Fibroblast of skin of abdomen (primary cell): ENCODE measurements at regions not wholly inside any gene's neighbourhood (a gene's known extent, or its start where the extent isn't known, plus 50 kb on each side); places are given as distances from the start of the nearest gene placed in this dataset.
"Not testable (repeated sequence)": the region's sequence is repeated elsewhere in the genome, so short reads cannot be mapped to it uniquely, and the experiment has no call there.

Source experiments
- DNase-seq: peaks from one replicate; pipeline ENCODE4 v3.0.0-alpha.2; 2013

DNA sequence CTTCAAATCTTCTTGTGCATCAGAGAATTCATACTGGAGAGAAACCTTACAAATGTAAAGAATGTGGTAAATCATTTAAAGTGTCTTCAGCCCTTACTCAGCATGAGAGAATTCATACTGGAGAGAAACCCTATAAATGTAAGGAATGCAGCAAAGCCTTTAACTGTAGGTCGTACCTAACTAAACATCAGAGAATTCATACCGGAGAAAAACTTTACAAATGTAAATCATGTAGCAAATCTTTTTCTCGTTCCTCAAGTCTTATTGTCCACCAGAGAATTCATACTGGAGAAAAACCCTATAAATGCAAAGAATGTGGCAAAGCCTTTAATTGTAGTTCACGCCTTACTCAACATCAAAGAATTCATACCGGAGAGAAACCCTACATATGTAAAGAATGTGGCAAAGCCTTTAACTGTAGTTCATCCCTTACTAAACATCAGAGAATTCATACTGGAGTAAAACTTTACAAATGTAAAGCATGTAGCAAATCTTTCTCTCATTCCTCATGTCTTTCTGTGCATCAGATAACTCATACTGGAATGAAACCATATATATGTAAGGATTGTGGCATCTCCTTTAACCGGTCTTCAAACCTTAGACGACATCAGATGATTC is 118.5 kb upstream of the ZNF267 start:
- DNase-seq = no peak

DNA sequence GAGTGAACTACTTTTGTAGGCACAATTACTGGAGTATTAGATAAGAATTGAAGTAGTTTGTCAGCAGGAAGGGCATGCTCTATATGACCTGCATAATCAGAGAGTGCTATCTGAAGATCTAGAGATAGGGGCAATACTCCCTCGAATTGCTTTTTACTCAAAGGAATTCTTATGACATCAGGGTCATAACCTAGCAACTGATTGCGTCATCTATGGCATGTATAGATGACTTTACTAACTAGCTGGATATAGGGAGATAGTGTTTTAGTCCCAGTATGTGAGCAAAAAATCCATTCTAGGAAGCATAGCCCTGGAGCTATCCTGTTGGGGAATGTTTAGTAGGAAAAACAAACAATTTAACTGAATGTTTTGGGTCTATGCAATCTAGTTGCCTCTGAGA is 109.5 kb upstream of the ZNF267 start:
- no peak for DNase-seq

DNA sequence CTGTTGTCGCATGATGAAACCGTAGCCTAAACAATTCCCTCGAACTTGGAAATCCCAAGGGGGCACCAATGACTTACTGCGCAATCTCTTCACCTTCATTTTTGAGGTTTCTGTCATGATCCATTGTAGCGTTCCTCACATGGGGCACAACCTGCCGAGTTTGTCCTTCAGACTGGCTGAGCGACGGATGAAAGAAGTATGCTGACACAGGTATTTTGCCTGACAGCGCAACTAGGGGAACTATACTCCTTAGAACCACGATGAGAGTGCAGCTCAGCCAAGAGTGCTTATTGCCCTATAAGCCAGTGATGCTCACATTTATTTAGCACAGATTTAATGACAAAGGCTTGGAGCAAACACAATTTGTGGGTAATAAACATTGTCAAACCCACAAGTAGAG is 106.3 kb upstream of the ZNF267 start:
- DNase-seq = no peak

DNA sequence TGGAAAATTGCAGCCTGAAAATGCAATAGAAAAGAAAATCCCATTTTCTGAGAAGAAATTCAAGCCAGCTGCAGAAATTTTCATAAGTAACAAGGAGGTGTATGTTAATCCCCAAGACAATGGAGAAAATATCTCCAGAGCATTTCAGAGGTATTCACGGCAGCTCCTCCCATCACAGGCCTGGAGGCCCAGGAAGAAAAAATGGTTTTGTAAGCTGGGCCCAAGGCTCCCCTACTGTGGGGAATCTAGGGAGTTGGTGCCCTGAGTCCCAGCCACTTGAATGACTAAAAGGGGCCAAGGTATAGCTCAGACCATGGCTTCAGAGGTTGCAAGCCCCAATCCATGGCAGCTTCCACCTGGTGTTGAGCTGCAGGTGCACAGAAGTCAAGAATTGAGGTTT is 93.3 kb upstream of the ZNF267 start:
- no peak for DNase-seq

DNA sequence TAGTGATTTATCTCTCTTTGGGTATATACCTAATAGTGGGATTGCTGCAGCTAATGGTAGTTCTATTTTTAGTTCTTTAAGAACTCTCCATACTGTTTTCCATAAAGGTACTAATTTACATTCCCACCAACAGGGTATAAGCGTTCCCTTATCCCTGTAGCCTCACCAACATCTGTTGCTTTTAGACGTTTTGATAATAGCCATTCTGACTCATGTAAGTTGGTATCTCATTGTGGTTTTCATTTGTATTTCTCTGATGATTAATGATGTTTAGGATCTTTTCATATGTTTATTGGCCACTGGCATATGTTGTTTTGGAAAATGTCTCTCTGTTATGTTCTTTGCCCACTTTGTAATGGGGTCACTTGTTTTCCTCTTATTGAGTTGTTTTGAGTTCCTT is 88.5 kb upstream of the ZNF267 start:
- DNase-seq = no peak

DNA sequence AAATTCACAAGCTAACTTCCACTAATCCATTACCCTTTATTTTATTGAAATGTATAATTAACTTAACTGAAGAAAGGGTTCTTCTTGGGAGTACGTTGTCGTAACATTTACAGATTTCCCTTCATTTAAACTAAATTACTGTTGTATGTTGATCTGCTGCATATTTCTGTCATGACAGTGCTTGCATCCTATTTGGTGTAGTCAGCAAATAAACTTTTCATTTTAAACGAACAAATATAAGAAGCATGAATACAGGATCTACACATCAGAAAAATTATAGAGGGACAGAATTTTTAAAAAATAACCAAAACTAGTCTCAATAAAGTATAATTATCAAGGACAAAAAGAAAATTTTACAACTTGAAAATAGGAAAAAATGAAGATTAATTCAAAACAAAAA is 66.5 kb upstream of the ZNF267 start:
- DNase-seq = no peak

DNA sequence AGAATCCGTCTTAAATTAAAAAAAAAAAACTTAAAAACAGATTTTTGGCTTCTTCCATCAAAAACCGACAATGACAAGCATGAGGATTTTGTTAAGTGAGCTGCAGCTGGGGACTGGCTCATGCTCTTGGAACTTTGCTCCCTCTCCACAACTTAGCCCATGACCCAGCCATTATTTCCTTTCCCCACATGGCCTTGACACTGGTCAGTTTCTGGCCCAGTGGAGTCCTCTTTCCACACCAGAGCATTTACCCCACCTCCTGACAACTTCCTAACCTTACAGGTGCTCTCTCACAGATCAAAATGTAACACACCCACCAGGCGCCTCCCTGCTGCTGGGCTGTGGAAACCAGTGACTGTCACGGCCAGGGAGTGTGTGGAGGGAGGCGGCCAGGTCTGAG is 62.7 kb upstream of the ZNF267 start:
- DNase-seq = no peak

DNA sequence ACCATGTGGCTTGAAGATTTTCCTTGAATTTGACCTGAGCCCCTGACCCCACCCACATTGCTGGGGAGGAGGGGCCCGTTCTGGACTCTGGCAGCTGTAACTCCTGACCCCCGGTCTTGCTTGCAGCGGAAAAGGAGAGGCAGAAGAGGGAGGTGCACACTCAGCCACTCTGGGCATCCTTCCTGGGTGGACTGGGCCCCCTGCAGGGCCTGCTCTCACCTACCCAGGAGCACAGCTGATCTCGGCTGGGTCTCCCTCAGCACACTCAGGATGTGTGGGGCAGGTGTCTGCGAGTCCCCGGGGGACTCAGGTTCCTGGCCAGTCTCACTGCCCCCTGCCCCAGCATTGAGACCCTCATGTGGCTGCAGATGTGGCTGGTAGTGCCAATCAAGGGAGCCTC is 57.5 kb upstream of the ZNF267 start:
- DNase-seq = not testable (repeated sequence)

DNA sequence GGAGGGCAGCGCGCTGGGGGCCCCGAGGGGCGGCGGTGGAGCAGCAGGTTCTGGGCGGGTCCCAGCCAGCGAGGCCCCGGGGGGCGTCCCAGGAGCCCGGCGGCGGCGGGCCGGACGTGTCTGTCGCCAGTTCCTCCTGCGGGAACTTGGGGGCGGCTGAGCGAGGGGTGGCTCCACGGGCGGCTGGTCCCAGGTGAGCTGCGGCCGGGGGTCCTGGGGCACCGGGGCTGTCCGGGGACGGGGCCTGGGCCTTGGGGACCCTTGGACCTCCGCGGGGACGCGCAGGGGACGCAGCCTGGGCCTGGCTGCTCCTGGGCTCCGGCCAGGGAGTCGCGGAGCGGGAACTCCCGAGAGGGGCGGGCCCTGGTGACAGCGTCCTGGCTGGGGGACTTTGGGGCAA is 54.2 kb upstream of the ZNF267 start:
- no peak for DNase-seq

DNA sequence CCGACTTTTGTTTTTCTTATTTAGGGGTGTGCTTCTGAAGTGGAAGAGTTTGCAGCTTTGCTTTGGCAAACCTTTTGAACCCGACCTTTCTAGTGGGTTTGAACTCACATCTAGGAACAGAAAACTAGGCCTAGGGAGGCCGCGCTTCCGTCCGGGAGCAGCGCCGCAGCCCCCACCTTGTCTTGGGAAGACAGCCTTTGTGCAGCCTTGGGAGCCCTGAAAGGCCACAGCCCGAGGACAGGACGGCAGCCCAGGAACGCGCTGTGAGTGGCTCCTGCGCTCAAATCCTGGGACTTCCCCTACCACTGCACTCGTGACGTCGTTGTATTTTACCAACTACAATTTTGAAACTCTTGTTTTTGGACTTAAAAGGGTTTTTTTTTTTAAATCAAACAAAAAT is 53.7 kb upstream of the ZNF267 start:
- no peak for DNase-seq
